ENCODE measurements at regions not wholly inside any gene's neighbourhood (a gene's known extent, or its start where the extent isn't known, plus 50 kb on each side); places are given as distances from the start of the nearest gene placed in this dataset.

DNA sequence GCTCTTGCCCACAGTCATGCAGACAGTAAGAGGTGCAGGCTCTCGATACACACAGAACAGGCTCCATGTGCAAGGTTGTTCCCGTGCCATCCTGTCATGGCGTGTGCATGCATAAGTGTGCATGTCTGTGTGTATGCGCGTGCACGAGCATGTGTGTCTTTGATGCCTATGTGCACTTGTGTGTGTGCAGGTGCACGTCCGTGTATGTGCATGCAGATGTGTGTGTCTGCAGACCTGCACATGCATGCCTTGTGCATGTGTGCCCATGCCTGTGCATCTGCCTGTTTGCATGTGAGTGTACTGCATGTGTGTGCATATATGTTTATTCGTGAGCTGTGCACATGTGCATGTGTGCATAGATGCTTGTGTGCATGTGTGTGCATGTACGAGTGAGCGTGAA, 309.8 kb downstream of the TMEM121 start:
- DNase-seq, result no peak

DNA sequence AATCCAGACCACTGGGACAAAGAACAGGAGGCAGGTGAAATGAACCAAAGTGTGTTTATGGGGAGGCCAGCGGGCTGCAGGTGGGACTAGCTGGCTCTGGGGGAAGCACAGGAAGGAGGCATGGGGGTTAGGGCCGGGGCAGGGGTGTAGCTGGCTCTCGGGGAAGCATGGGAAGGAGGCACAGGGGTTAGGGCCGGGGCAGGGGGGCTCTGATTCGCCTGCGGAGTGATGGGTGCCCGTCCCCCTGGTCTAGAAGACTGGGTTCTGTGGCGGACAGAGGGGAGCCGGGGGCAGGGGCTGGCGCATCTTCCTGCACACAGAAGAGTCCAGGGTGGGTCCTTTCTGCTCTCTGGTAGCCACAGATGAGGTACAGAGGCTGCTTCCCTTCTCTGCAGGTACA, 310.3 kb downstream of the TMEM121 start:
- DNase-seq, result no peak

DNA sequence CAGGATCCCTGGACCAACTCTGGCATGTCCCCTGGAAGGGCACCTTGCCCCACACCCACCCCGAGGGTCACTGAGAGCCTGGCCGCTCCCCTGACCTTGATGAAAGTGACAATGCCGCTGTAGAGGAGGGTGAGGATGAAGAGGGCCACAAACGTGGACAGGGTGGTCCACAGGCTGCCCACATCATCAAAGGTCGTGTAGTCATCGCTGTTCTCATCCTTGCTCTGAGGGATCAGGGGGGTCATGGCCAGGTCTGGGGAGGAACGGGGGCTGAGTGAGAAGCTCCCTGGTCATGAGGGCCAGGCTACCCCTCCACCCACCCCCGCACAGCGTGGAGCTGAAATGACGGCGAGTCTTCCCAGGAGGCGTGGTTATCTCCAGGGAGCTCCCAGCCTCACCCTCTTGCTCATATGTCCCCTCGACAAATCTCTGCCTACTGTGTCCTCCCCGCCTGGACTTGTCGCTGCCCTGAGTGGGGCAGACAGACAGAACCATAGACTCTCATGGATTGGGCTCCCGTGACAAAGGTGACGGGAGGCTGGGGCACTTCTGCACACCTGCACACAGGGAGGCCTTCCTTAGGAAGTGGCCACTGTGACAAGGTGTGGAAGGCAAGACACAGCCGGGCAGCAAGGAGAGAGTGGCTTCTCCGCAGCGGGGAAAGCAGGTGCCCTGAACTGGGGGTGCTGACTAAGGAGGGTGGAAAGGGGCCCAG, 311.1 kb downstream of the TMEM121 start:
- no peak for DNase-seq

DNA sequence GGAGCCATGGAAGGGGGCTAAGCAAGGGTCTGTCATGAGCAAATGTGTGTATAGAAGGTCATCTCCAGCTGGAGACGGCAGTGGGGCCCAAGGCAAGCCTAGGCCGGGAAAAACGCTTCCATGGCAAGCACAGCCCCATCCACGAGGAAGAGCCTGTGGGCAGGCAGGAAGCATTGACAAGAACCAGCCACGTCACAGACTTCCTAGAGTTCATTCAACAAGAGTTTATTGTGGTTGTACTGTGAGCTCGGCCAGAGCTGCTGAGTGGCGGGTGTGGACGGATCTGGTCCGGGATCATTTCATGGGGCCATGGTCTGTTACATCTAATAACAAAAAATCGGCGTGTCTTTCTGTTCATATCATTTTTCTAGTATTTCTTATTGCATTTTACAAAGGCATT, 311.7 kb downstream of the TMEM121 start:
- DNase-seq, result no peak

DNA sequence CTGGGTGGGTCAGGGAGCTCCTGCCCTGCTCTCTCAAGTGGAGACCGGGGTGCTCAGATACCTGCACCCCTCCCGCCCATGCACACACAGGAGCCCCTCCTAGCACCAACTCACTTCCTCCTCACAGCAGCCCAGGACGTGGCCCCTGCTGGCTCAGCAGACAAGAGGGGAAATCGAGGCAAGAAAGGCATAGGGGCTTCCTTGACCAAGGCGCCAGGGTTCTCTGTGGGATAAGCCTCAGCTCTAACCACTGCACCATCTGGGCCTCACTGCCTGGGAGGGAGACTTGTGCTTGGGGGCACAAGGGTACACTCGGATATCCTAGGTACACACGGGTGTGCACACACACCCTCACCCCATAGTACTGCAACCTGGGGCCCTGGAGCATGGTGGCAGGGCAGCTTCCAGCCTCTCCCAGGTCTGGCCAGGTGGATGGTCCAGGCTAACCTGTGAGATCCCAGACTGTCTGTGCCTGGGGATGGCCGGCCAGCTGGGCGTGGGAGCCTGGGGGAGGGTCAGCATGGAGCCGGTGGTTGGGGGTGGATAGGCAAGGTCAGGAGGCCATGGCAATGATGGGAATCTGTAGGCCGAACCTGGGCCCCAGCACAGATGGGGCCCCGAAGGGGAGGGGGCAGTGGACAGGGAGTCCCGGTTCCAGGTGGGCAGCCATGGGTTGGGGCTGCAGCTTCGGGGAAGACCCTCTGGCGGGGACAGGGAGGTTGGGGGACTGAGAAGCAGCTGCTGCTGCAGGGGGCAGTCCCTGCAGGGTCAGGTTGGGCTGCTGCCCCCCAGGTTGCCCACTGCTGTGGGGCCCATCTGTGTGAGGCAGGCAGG, 312.4 kb downstream of the TMEM121 start:
- no peak for DNase-seq

DNA sequence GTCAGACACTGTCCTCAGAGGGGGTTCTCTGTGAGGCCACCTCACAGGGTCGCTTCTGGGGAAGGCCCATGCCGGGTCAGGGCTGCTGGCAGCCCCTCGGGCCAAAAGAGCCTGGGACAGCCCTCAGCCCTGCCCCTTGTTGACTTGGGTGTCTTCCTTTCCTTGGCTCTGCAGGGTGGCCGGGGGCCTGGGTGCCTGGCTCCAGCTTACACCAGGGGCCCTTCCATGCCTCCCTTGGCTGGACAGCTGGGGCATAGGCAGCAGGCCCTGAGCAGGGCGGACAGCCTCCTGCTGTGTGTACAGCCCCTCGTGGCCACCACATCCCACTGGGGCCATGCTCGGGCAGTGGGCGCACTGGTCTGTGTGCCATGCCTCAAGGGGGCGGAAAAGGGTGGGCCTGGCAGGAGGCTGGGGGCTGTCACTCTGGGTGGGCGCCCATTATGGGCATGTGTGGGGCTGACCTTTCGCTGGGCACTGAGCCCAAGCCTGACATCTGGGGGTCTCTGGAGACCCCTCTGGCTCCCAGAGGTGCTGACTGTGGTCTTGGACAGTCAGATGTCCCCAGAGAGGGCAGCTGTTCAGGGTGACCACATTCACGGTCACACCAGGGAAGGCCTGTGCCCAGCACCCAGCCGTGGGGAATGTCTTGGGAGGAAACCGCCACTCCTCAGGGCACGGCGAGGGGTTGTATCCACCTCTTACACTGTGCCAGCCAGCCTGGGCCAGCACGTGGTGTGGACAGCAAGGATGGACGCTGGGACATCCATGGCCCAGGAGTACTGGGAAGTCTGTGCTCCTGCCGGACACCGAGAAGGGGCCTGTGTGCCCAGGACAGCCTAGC, 313.3 kb downstream of the TMEM121 start:
- no peak for DNase-seq

DNA sequence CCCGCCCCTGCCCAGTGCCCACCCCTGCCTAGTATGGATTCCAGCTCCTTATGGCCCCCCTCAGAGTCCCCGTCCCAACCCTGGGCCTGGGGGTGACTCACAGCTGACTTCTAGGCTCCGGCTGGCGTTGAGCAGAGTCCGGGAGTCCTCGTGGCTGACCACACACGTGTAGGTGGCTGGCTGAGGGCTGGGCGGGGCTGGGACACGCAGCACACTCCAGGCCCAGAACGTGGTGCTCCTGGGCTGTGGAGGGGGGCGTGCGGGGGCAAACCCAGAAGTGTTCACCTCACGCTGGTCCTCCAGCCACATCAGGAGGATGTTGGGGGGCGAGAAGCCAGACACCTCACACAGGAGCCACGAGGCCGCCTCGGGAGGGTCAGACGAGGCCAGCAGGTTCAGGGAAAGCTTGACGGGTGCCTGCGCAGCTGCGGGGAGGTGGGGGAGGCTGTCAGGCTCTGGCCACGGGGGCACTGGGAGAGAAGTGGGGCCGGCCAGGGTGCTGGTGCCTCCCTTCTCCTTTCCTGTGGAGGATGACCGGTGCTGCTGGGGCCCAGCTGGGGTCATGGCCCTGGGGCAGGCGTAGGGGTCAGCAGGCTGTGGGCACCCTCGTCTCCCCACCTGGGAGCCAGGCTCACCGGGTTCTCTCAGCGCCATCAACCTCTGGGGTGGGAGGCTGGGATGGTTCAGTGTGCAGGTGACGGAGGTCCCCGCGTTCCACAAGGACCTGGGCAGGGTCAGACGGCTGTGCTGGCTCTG, 314.1 kb downstream of the TMEM121 start:
- DNase-seq, result no peak

DNA sequence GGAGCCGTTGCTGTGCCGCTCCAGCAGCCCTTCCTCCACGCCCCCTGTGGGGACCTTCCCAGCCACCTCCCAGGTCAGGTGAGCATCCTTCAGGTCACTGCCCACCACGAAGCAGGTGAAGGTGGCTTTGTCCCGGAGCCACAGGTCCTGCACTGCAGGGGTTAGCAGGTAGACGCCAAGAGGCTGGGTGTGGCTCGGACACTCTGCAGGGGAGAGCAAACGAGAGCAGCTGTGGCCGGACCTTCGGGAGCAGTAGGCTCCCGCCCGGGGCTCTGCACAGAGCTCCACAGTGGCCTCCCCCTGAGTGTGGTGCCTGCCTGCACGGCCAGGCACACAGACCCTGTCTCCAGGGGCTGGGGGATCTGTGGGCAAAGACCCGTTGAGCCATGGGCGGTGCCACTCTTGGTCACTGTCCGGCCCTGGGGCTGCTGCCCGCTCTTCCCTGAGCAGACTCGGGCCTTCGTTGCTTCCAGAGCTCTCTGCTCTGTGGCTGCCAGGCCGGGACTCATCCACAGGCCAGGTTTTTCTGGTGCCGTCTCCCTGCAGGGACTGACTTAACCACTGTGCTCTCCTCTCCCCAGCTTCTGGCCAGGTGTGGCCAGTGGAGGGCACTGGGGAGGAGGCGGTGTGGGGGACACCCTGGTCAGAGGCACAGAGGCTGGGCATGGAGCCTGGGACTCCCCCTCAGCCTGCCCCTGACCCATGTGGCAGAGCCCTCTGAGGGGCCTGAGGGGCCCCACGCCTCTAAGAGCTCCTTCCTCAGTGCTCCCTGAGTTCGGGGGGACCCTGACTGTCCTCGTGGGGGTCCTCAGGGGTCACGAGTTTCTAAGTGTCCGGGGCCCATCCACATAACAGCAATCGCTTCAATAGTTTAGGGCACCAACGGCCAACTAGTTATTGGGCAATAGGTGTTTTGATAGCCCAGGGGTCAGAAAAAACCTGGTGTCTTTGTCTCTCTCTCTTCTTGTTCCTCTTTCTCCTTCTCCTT, 314.9 kb downstream of the TMEM121 start:
- no peak for DNase-seq

DNA sequence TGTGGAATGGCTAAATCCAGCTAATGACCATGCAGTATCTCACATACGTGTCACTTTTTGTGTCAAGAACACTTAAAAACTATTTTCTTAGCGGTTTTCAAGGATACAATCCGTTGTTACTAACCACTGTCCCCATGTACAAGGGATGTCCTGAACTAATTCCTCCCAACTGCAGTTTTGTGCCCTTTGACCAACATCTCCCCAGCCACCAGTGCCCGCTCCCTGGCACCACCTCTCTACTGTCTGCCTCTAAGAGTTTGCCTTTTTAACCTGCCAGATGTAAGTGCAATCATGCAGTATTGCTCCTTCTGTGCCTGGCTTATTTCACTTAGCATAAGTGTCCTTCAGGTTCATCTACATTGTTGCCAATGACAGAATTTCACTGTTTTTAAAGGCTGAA, 315.7 kb downstream of the TMEM121 start:
- no peak for DNase-seq

DNA sequence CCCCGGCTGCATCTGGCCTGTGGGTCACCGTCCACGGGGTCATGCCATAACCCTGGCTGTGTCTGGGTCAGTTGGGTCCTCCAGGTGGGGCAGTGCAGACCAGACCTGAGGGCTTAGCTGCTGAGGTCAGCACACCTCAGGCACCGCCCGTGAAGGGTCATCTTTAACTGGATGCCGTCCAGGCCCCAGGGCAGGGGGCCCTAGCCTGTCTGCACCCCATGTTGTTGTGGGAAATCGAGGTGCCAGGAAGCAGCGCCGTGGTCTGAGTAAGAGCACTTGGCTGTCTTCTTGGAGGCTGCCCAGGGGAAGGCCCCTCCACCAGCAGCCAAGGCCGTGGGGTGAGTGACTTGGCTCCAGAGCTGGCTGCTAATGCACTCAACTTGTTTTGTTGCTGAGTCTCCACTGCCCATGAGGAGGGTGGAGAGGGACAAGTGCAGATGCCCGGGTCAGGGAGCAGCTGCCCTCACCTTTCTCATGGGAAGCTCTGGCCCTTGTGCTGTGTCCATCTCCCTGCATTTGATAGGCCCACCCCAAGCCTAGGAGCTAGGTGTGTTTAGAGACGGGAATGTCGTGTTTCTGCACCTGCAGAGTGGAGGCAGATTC, 317.2 kb downstream of the TMEM121 start:
- DNase-seq, result no peak

DNA sequence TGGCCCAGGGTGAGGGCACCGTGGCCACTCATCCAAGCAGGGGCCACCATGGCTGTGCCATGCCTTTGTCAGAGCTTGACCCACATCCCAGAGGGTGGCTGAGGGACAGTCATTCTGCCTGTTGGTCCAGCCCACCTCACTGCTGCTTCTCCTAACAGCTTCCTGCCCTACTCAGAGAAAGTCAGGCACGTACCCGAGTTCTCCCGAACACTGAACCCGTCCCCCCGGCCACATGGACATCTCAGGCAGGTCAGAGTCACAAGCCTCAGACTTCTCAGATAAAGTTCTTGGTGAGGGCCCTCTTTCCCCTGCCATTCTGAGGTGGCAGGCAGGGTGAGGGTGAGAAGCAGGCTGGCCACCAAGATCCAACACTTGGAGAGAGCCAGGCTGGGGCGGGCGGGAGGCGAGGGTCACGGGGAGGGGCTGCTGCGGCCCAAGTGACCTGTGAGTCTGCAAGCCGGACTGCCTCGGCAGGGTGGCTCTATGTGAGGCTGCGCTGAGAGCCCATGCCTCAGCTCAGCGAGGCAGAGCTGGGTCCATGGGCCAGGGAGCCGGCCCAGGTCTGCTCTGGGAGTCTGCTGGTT, 317.8 kb downstream of the TMEM121 start:
- DNase-seq, result no peak

DNA sequence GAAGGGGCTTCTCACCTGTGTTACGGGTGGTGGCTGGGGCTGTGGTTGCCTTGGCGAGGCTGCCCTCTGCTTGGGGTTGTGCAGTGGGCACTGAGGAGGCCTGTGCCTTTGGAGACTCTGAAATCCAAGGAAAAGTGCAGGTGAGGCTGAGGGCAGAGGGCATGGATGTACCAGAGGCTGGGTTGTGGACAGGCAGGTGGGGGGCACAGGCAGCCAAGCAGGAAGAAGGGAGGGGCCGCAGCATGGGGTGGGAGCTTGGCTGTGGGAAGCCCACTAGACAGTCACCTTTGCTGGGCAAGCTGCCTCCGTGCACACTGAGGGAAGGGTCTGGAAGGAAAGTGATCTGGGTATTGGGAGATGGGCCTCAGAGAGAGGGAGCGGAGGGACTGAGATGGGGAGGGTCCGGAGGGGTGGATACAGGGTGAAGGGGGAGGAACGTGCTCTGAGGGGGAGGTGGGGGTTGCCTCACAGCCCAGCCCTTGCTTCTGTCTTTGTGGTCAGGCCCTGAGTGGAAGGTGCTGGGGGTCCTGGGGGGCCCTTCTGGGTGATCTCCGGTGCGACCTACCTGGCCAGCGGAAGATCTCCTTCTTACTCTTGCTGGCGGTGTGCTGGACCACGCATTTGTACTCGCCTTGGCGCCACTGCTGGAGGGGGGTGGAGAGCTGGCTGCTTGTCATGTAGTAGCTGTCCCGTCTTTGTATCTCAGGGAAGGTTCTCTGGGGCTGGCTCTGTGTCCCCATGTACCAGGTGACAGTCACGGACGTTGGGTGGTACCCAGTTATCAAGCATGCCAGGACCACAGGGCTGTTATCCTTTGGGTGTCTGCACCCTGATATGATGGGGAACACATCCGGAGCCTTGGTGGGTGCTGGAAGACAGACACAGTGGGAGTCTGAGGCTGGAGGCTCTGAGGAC, 318.7 kb downstream of the TMEM121 start:
- no peak for DNase-seq

DNA sequence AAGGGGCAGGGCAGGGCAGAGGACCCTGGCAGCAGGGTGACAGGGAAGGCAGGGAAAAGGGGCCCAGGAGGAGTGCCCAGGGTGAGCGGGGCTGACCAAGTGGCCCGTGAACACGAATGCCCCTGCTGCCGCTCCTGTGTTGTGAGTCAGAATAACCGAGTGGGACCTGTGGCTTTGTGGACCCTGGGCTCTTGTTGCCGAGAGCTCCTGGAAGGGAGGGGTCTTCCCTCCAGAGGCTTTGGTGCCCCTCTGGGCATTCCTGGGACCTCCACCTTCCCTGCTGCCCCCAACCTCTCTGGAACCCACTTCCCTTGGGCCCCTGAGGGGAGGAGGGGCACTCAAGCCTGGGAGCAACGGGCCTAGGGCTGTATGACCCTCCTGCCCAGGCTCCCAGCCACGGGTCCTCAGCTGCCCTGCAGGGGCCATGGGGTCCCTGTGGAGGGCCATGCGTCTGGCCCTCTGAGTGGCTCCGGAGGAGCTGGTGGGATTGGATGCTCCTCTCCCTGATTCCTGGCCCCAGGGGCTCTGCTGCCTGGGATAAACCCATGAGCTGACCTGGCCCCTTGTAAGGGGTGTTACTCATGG, 319.4 kb downstream of the TMEM121 start:
- DNase-seq, result no peak

DNA sequence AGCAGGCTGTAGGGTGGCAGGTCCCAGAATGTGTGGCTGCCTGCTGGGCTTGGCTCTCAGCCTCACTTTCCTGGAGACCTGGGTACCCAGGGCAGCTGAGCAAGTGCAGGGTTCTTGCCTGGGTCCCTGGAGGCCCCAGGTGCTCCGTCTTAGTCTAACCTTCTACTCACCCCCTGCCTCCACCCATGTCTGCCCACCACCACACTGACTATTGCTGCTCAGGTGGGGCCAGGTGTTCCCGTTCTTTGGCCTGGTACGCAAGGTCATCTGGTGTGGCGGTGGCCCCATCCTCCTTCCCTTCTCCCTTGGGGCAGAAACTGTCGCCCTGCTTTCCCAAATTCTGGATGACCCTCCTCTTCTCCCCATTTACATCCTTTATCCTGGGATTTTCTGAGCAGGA, 319.9 kb downstream of the TMEM121 start:
- no peak for DNase-seq

DNA sequence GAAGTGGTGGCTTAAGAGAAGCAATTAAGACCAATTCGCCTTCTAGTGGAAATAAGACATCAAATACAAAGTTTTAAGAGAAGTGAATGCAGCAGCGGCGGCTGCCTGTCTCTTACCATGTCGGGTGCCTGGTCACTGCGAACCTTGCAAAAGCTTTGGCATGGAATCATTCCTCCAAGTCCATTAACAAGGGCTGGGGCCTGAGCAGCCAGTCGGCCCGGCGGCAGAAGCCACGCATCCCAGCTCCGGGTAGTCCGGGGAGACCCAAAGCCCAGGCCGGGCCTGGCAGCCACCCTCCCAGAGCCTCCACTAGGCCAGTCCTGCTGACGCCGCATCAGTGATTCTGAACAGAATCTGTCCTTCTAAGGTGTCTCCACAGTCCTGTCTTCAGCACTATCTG, 321.0 kb downstream of the TMEM121 start:
- no peak for DNase-seq

DNA sequence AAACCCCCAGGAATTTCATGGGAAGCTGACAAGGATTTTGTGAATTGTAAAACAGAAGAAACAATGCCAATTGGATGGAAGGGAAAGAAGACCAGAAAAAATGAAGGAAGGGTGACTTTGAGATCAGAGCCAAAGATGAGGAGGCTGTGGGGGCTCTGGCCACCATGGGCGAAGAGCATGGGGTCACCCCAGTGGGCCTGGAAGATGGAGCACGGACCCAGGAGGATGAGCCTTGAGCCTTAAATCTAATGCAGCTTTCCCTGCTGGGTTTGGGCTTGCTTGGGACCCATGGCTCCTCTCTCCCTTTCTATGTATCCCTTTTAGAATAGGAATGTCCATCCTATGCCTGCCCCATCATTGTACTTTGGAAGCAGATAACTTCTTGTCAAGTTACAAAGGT, 322.2 kb downstream of the TMEM121 start:
- DNase-seq, result no peak

DNA sequence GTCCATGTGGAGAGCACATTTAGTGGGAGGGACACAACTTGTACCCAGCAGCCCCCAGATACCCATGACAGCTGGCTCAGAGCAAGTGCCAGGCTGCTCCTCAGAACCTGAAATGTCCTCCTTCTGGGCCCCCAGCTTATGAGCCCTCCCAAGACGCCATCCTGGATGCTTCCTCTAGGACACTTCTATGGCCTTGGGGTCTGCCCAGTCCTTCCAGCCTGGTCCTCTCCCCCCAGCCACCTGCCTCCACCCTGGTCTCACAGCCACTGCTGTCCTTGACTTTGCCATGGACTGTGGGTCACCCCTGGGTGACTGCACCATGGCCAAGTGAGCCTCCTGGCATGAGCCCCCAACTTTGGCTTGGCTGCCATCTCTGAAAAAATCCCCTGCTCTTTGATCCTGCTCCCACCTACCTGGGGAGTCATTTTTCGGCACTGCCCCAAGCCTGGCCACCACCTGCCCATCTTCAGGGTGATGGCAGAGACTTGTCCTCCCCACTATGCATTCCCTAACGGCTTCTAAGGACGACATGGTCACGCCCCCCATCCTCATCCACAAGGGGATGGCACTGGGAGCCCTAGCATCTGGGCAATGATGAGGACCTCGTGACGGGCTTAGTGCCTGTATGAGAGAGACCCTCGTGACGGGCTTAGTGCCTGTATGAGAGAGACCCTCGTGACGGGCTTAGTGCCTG, 323.7 kb downstream of the TMEM121 start:
- no peak for DNase-seq

DNA sequence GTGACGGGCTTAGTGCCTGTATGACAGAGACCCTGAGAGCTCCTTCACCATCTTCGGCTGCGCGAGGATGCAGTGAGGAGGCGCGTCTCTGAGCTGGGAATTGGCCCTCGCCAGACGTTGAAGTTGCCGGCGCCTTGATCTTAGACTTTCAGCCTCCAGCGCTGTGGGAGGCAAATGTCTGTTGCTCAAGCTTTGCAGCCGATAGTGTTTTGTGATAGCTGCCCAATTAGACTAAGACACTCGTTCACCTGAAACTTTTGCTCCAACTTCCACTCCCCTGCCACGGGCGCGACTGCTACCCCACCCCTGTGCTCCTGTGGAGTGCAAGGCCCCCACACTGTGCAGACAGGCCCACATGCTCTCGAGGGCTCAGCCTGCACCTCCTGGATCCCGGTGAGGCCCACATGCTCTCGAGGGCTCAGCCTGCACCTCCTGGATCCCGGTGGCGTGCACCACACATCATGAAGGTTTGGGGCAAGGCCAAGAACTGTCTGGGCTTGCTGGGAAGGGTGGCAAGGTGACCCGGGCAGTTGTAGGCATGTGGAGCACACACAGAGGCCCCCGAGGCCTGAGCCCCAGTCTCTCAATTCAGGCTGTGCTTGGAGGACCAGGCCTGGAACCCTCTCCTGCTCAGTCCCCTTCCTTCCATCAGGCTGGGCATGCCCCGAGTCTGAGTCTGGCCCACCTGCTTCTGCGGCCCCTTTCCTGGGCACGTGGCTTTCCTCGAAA, 324.6 kb downstream of the TMEM121 start:
- no peak for DNase-seq
